Tibial artery (tissue), 4 donors: ENCODE measurements at regions not wholly inside any gene's neighbourhood (a gene's known extent, or its start where the extent isn't known, plus 50 kb on each side); places are given as distances from the start of the nearest gene placed in this dataset.

Experiments
- DNase-seq, 2 donors: peaks; one replicate each; pipeline ENCODE4 v3.0.0-alpha.2; 2019
- H3K27ac ChIP-seq, 2 donors: fragments of 200-600 bp; sonication (generic) in 1 of 2; 1 replicate in 1 of 2; 2 replicates in 1 of 2; pipeline ENCODE4 v1.5.1; 2018 to 2019; ENCODE audit warnings: mild to moderate bottlenecking in 1 of 2
- H3K27me3 ChIP-seq, 2 donors: fragments of 200-600 bp; sonication (generic) in 1 of 2; one replicate each; pipeline versions ENCODE4 v1.5.1 to v1.6.0; 2016 to 2019
- H3K36me3 ChIP-seq, 3 donors: fragments of 200-600 bp; sonication (generic) in 2 of 3; one replicate each; pipeline ENCODE4 v1.5.1; 2016 to 2019; ENCODE audit warnings: mild to moderate bottlenecking in 2 of 3
- H3K4me1 ChIP-seq, 4 donors: fragments of 200-600 bp; sonication (generic) in 2 of 4; 1 replicate in 3 of 4; 2 replicates in 1 of 4; pipeline ENCODE4 v1.5.1; 2016 to 2019
- H3K4me3 ChIP-seq, 2 donors: fragments of 200-600 bp; sonication (generic) in 1 of 2; 1 replicate in 1 of 2; 2 replicates in 1 of 2; pipeline ENCODE4 v1.5.1; 2018 to 2019; ENCODE audit warnings: mild to moderate bottlenecking in 2 of 2
- H3K9me3 ChIP-seq, 3 donors: fragments of 200-600 bp; sonication (generic) in 1 of 3; one replicate each; pipeline ENCODE4 v1.5.1; 2016 to 2019
- CTCF ChIP-seq, 2 experiments: fragments of 200-600 bp in 1 of 2; fragments of 450-650 bp in 1 of 2; IDR thresholded peaks; one replicate each; pipeline ENCODE4 v1.5.1; 2017 to 2019; ENCODE audit warnings: antibody characterized with exemption in 2 of 2, mild to moderate bottlenecking in 1 of 2, moderate library complexity in 1 of 2
- intact Hi-C: fragments of 100-400 bp; cut with DNase I; formaldehyde crosslinking; loops from one replicate; pipeline ENCODE4 v1.15.0; 2023; ENCODE audit warnings: low total_unique reads

GRCh38 chrX:69318651-69319340, 153.5 kb upstream of the PJA1 start:
- no peaks in the 10 kb centered on the region for H3K9me3 ChIP-seq
- no peaks in the 10 kb centered on the region for H3K27me3 ChIP-seq
- H3K27ac ChIP-seq: no peak overlapping the region
- no peaks in the 10 kb centered on the region for H3K36me3 ChIP-seq
- no peaks in the 10 kb centered on the region for H3K4me1 ChIP-seq
- no peak overlapping the region for H3K4me3 ChIP-seq
- DNase-seq: no peak
- intact Hi-C loops: no loop called here
- TF ChIP-seq CTCF (IDR thresholded peaks at IDR 0.05): no peak

- TF ChIP-seq CTCF (IDR thresholded peaks at IDR 0.05): no peak
- intact Hi-C loops: no loop called here
- Histone ChIP-seq H3K27me3 (no peaks in the 10 kb centered on the region), H3K4me3 (no peak overlapping the region), H3K36me3 (no peaks in the 10 kb centered on the region), H3K4me1 (no peaks in the 10 kb centered on the region), H3K9me3 (no peaks in the 10 kb centered on the region), H3K27ac (no peak overlapping the region)
- DNase-seq: no peak
These were observed 152.5 kb upstream of the PJA1 start for GRCh38 chrX:69317721-69318120.

GRCh38 chrX:69314436-69315348, 149.4 kb upstream of the PJA1 start:
- Histone ChIP-seq H3K36me3 (no peaks in the 10 kb centered on the region), H3K27ac (no peak overlapping the region), H3K4me3 (no peak overlapping the region), H3K9me3 (no peaks in the 10 kb centered on the region), H3K27me3 (no peaks in the 10 kb centered on the region), H3K4me1 (no peaks in the 10 kb centered on the region)
- intact Hi-C loops: no loop called here
- no peak for TF ChIP-seq CTCF (IDR thresholded peaks at IDR 0.05)
- DNase-seq: no peak

- H3K4me3 ChIP-seq: no peak overlapping the region
- intact Hi-C loops: no loop called here
- H3K27me3 ChIP-seq: no peaks in the 10 kb centered on the region
- TF ChIP-seq CTCF (IDR thresholded peaks at IDR 0.05): no peak
- no peaks in the 10 kb centered on the region for H3K9me3 ChIP-seq
- no peaks in the 10 kb centered on the region for H3K4me1 ChIP-seq
- no peak overlapping the region for H3K27ac ChIP-seq
- DNase-seq: no peak
- no peaks in the 10 kb centered on the region for H3K36me3 ChIP-seq
These were observed 148.5 kb upstream of the PJA1 start for GRCh38 chrX:69313617-69314290.

GRCh38 chrX:69311936-69312670, 146.8 kb upstream of the PJA1 start:
- Histone ChIP-seq H3K27ac (no peak overlapping the region), H3K36me3 (no peaks in the 10 kb centered on the region), H3K9me3 (no peaks in the 10 kb centered on the region), H3K4me1 (no peaks in the 10 kb centered on the region), H3K27me3 (no peaks in the 10 kb centered on the region), H3K4me3 (no peak overlapping the region)
- DNase-seq: no peak
- TF ChIP-seq CTCF (IDR thresholded peaks at IDR 0.05): no peak
- intact Hi-C loops: no loop called here
